H1 (cell line): ENCODE measurements at regions not wholly inside any gene's neighbourhood (a gene's known extent, or its start where the extent isn't known, plus 50 kb on each side); places are given as distances from the start of the nearest gene placed in this dataset.

Experiments used
- CTCF ChIA-PET: fragments of 300-600 bp; sonication (Branson Sonifier 250); formaldehyde crosslinking; loops from one replicate; lab custom pipeline; 2021; ENCODE audit not compliant: partially characterized antibody; lab: Charles Lee
- POLR2A ChIA-PET: fragments of 300-600 bp; sonication (Branson Sonifier 250); formaldehyde crosslinking; loops from one replicate; lab custom pipeline; 2021; ENCODE audit warnings: inconsistent platforms; ENCODE audit not compliant: partially characterized antibody; lab: Charles Lee
- DNase-seq, 2 experiments: peaks; one replicate each; pipeline versions ENCODE4 v3.0.0 to v3.0.0-alpha.2; 2010 to 2022; ENCODE audit warnings: low spot score in 2 of 2, low read depth in 1 of 2, mixed read lengths in 1 of 2
- FAIRE-seq: peaks from 2 replicates; lab custom pipeline; 2011; peaks lifted over from hg19 to GRCh38; lab: Jason Lieb, UNC
- H2AFZ ChIP-seq: 2 replicates; pipeline ENCODE4 v1.8.1; 2012; ENCODE audit warnings: low read length, inconsistent platforms
- H2AK5ac ChIP-seq: 2 replicates; pipeline ENCODE4 v1.6.1; 2013; ENCODE audit warnings: low read depth, low read length
- H2BK120ac ChIP-seq: replicated peaks from 2 replicates; pipeline ENCODE3; 2013; ENCODE audit warnings: low read depth, low read length, inconsistent platforms
- H2BK12ac ChIP-seq: 2 replicates; pipeline ENCODE4 v1.6.1; 2013; ENCODE audit warnings: low read depth, low read length
- H2BK15ac ChIP-seq: 2 replicates; pipeline ENCODE4 v1.6.1; 2013; ENCODE audit warnings: low read length
- H2BK20ac ChIP-seq: 2 replicates; pipeline ENCODE4 v1.6.1; 2013; ENCODE audit warnings: low read length
- H2BK5ac ChIP-seq: 2 replicates; pipeline ENCODE4 v1.6.1; 2013; ENCODE audit warnings: low read depth, low read length
- H3K14ac ChIP-seq: 2 replicates; pipeline ENCODE4 v1.6.1; 2013; ENCODE audit warnings: inconsistent platforms; ENCODE audit not compliant: insufficient read length
- H3K18ac ChIP-seq: 2 replicates; pipeline ENCODE4 v1.6.1; 2013; ENCODE audit warnings: low read length; ENCODE audit errors: extremely low read depth
- H3K23ac ChIP-seq: 2 replicates; pipeline ENCODE4 v1.6.1; 2013; ENCODE audit warnings: inconsistent platforms; ENCODE audit not compliant: insufficient read length
- H3K23me2 ChIP-seq: 2 replicates; pipeline ENCODE4 v1.6.1; 2013; ENCODE audit warnings: low read depth, low read length
- H3K27ac ChIP-seq: 2 replicates; pipeline ENCODE4 v1.6.1; 2011; ENCODE audit warnings: low read depth, low read length, inconsistent platforms
- H3K27me3 ChIP-seq, 4 experiments: replicated peaks in 1 of 4; 1 replicate in 1 of 4; 2 replicates in 3 of 4; pipeline versions ENCODE4 v1.6.1 to v1.8.1; 2011 to 2013; ENCODE audit warnings: low read length in 3 of 4, mild to moderate bottlenecking in 3 of 4, inconsistent platforms in 2 of 4, mixed read lengths in 2 of 4, moderate library complexity in 1 of 4; ENCODE audit not compliant: control insufficient read depth in 3 of 4, insufficient read depth in 3 of 4; ENCODE audit errors: extremely low read depth in 1 of 4
- H3K36me3 ChIP-seq, 4 experiments: 2 replicates each; pipeline versions ENCODE4 v1.6.1 to v1.8.1; 2011 to 2013; ENCODE audit warnings: mild to moderate bottlenecking in 4 of 4, low read length in 3 of 4, moderate library complexity in 2 of 4, control low read depth in 1 of 4, inconsistent platforms in 1 of 4; ENCODE audit not compliant: insufficient read depth in 4 of 4, control insufficient read depth in 2 of 4
- H3K4ac ChIP-seq: replicated peaks from 2 replicates; pipeline ENCODE3; 2013; ENCODE audit warnings: low read length, low read depth, mixed read lengths, inconsistent platforms; ENCODE audit not compliant: insufficient read length
- H3K4me1 ChIP-seq, 4 experiments: replicated peaks in 1 of 4; 1 replicate in 1 of 4; 2 replicates in 3 of 4; pipeline versions ENCODE4 v1.6.1 to v1.8.1; 2011 to 2013; ENCODE audit warnings: low read length in 3 of 4, inconsistent platforms in 2 of 4, mixed read lengths in 1 of 4; ENCODE audit not compliant: insufficient read depth in 4 of 4, control insufficient read depth in 3 of 4
- H3K4me2 ChIP-seq, 2 experiments: 2 replicates each; pipeline versions ENCODE4 v1.6.1 to v1.8.1; 2011 to 2013; ENCODE audit warnings: low read depth in 2 of 2, low read length in 2 of 2, control low read depth in 1 of 2, inconsistent platforms in 1 of 2, mild to moderate bottlenecking in 1 of 2; ENCODE audit not compliant: insufficient read depth in 1 of 2
- H3K4me3 ChIP-seq, 4 experiments: fragments of 200-600, 300-600 bp in 1 of 4; sonication (generic), shearing (Covaris generic), sonication (Bioruptor Twin) in 1 of 4; 2 replicates each; pipeline versions ENCODE4 v1.5.1 to v1.8.1; 2011 to 2016; ENCODE audit warnings: low read length in 4 of 4, low read depth in 3 of 4, control low read depth in 2 of 4, inconsistent platforms in 2 of 4, mild to moderate bottlenecking in 2 of 4, mixed read lengths in 1 of 4, moderate library complexity in 1 of 4; ENCODE audit not compliant: insufficient read depth in 2 of 4; ENCODE audit errors: extremely low read depth in 1 of 4
- H3K56ac ChIP-seq: replicated peaks from 2 replicates; pipeline ENCODE3; 2013; ENCODE audit warnings: low read depth, mild to moderate bottlenecking, mixed read lengths, low read length, inconsistent platforms; ENCODE audit not compliant: insufficient read length
- H3K79me1 ChIP-seq: 2 replicates; pipeline ENCODE4 v1.6.1; 2013; ENCODE audit warnings: low read depth, low read length, control low read depth
- H3K79me2 ChIP-seq, 2 experiments: 2 replicates each; pipeline versions ENCODE4 v1.6.1 to v1.8.1; 2012 to 2013; ENCODE audit warnings: low read length in 2 of 2, mild to moderate bottlenecking in 2 of 2, inconsistent platforms in 1 of 2; ENCODE audit not compliant: insufficient read depth in 2 of 2, control insufficient read depth in 1 of 2
- H3K9ac ChIP-seq, 4 experiments: replicated peaks in 1 of 4; 1 replicate in 1 of 4; 2 replicates in 3 of 4; pipeline versions ENCODE4 v1.6.1 to v1.8.1; 2011 to 2013; ENCODE audit warnings: low read depth in 3 of 4, low read length in 3 of 4, control low read depth in 2 of 4, mild to moderate bottlenecking in 2 of 4, moderate library complexity in 2 of 4, inconsistent platforms in 1 of 4; ENCODE audit errors: extremely low read depth in 1 of 4
- H3K9me3 ChIP-seq, 2 experiments: 2 replicates each; pipeline versions ENCODE4 v1.6.1 to v1.8.1; 2012 to 2013; ENCODE audit warnings: mild to moderate bottlenecking in 2 of 2, moderate library complexity in 2 of 2, control low read depth in 1 of 2, inconsistent platforms in 1 of 2, low read depth in 1 of 2, low read length in 1 of 2, mixed read lengths in 1 of 2; ENCODE audit not compliant: insufficient read depth in 2 of 2
- H4K20me1 ChIP-seq, 2 experiments: replicated peaks in 1 of 2; 2 replicates each; pipeline versions ENCODE3 to v1.8.1; 2011 to 2013; ENCODE audit warnings: inconsistent platforms in 2 of 2, low read length in 2 of 2, mild to moderate bottlenecking in 1 of 2; ENCODE audit not compliant: insufficient read depth in 2 of 2, control insufficient read depth in 1 of 2
- H4K5ac ChIP-seq: 2 replicates; pipeline ENCODE4 v1.6.1; 2013; ENCODE audit warnings: low read length, low read depth, mixed read lengths, inconsistent platforms; ENCODE audit not compliant: insufficient read length
- H4K8ac ChIP-seq: 2 replicates; pipeline ENCODE4 v1.8.0; 2013; ENCODE audit warnings: mild to moderate bottlenecking, moderate library complexity, low read length, inconsistent platforms; ENCODE audit not compliant: insufficient read depth; ENCODE audit errors: extremely low read depth
- H4K91ac ChIP-seq: replicated peaks from 2 replicates; pipeline ENCODE3; 2013; ENCODE audit warnings: low read length, mixed read lengths, inconsistent platforms; ENCODE audit not compliant: insufficient read length
- CTBP2 ChIP-seq: IDR thresholded peaks from 2 replicates; pipeline ENCODE4 v1.7.0; 2011; ENCODE audit warnings: borderline replicate concordance, mild to moderate bottlenecking, moderate library complexity, mixed read lengths, low read length; ENCODE audit not compliant: insufficient read depth, insufficient read length
- HDAC2 ChIP-seq, 2 experiments: fragments of 300-600 bp in 1 of 2; sonication (generic) in 1 of 2; IDR thresholded peaks; 2 replicates each; pipeline ENCODE4 v1.6.1; 2011 to 2012; ENCODE audit warnings: low read depth in 2 of 2, low read length in 2 of 2, mild to moderate bottlenecking in 2 of 2, moderate library complexity in 2 of 2, borderline replicate concordance in 1 of 2, inconsistent platforms in 1 of 2
- SIRT6 ChIP-seq: IDR thresholded peaks from one replicate; pipeline ENCODE4 v1.7.1; 2012; ENCODE audit warnings: low read length, inconsistent platforms
- SP1 ChIP-seq: IDR thresholded peaks from 2 replicates; pipeline ENCODE4 v1.6.1; 2011; ENCODE audit warnings: low read depth, low read length
- WGBS, 2 experiments: shearing (Covaris generic) in 1 of 2; methylation state at CpG; one replicate each; pipeline versions ENCODE4 v1.1.6 to v1.1.7; 2013 to 2015; ENCODE audit warnings: low lambda C conversion rate in 2 of 2, mixed read lengths in 2 of 2, inconsistent platforms in 1 of 2, low coverage in 1 of 2, missing lambda C conversion rate in 1 of 2; ENCODE audit not compliant: insufficient replicate concordance in 2 of 2, insufficient coverage in 1 of 2, insufficient read length in 1 of 2; ENCODE audit errors: extremely low coverage in 1 of 2, missing lambda C conversion rate in 1 of 2; 5-methylcytosine and 5-hydroxymethylcytosine counted together

GRCh38 chr12:90299121-90299520, 590.5 kb upstream of the ATP2B1 start:
- no peak for DNase-seq
- no peaks in the 10 kb centered on the region for H3K36me3 ChIP-seq
- ChIA-PET POLR2A (no interaction called here), CTCF (no interaction called here)
- FAIRE-seq: no peak
- no peak overlapping the region for H3K4me3 ChIP-seq
- H3K56ac ChIP-seq: no peak overlapping the region
- TF ChIP-seq CTBP2 (no peak), SP1 (no peak), HDAC2 (IDR thresholded peaks at IDR 0.05; ENCODE audit: borderline replicate concordance in 1 of 2, low read depth in 2 of 2, low read length in 2 of 2) (no peak), SIRT6 (no peak)
- H3K23me2 ChIP-seq: no peaks in the 10 kb centered on the region; the same call in 1 of the 2 replicates
- H3K4ac ChIP-seq: no peak overlapping the region
- WGBS, 2 experiments: 79% methylated on average over 4 of the region's 4 CpGs; no CpG with 5 or more reads in 1 of the 2 experiments
- no peak overlapping the region for H3K23ac ChIP-seq
- no peaks in the 10 kb centered on the region for H3K27me3 ChIP-seq
- H4K5ac ChIP-seq: no peak overlapping the region
- H2BK5ac ChIP-seq: no peak overlapping the region
- H2BK20ac ChIP-seq: no peak overlapping the region
- no peak overlapping the region for H3K18ac ChIP-seq
- no peaks in the 10 kb centered on the region for H3K79me2 ChIP-seq
- no peak overlapping the region for H2AK5ac ChIP-seq
- no peaks in the 10 kb centered on the region for H4K20me1 ChIP-seq
- no peak overlapping the region for H4K8ac ChIP-seq
- no peak overlapping the region for H3K27ac ChIP-seq
- no peak overlapping the region; the same call in 1 of the 2 replicates for H2AFZ ChIP-seq
- no peak overlapping the region for H3K14ac ChIP-seq
- H2BK120ac ChIP-seq: no peak overlapping the region
- H2BK15ac ChIP-seq: no peak overlapping the region
- H4K91ac ChIP-seq: no peak overlapping the region
- no peak overlapping the region for H3K9ac ChIP-seq
- H3K4me1 ChIP-seq: no peaks in the 10 kb centered on the region
- H3K79me1 ChIP-seq: no peaks in the 10 kb centered on the region
- H2BK12ac ChIP-seq: no peak overlapping the region
- H3K4me2 ChIP-seq: no peak overlapping the region
- no peaks in the 10 kb centered on the region; a peak in 1 of 4 replicates for H3K9me3 ChIP-seq
